Neural progenitor cell (in vitro differentiated cells): ENCODE measurements at regions not wholly inside any gene's neighbourhood (a gene's known extent, or its start where the extent isn't known, plus 50 kb on each side); places are given as distances from the start of the nearest gene placed in this dataset.

Source experiments
- EZH2 ChIP-seq: fragments of 200-600 bp; sonication (generic); IDR thresholded peaks from 2 replicates; pipeline ENCODE4 v1.6.1; 2017; ENCODE audit warnings: antibody characterized with exemption, mild to moderate bottlenecking, moderate library complexity
- TF ChIP-seq, protein P1 (sequence below): fragments of 200-600 bp; sonication (generic); IDR thresholded peaks from 2 replicates; pipeline ENCODE4 v1.5.1; 2017; ENCODE audit warnings: antibody characterized with exemption, mild to moderate bottlenecking

DNA sequence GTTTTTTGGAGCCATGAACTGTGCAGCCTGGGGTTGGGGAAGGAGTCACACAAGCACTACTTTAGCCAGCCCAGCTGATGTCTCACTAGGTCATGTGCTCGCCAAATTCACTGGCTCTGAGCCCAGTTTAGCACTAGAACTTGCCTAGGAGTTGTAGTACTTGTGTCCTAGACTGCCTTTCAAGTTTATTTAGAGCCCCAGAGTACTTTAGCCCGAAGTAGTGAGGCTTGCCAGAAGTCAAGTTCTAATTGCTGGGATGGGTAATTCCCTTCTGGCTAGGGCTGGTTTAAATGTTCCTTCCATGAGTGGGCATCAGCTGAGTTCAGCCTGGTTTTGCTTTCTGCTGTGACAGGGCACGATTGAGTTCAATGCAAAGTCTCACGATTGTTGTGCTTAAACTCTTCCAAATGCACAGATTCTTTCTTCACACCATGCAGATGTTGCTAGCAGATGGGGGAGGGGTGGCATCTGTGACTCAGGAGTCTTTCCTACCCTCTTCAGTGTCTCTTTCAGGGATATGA, 228.2 kb upstream of the ZPLD1 start:
- TF ChIP-seq, protein P1, sequence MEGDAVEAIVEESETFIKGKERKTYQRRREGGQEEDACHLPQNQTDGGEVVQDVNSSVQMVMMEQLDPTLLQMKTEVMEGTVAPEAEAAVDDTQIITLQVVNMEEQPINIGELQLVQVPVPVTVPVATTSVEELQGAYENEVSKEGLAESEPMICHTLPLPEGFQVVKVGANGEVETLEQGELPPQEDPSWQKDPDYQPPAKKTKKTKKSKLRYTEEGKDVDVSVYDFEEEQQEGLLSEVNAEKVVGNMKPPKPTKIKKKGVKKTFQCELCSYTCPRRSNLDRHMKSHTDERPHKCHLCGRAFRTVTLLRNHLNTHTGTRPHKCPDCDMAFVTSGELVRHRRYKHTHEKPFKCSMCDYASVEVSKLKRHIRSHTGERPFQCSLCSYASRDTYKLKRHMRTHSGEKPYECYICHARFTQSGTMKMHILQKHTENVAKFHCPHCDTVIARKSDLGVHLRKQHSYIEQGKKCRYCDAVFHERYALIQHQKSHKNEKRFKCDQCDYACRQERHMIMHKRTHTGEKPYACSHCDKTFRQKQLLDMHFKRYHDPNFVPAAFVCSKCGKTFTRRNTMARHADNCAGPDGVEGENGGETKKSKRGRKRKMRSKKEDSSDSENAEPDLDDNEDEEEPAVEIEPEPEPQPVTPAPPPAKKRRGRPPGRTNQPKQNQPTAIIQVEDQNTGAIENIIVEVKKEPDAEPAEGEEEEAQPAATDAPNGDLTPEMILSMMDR, result no peak
- TF ChIP-seq EZH2, result no peak
